ENCODE measurements at regions not wholly inside any gene's neighbourhood (a gene's known extent, or its start where the extent isn't known, plus 50 kb on each side); places are given as distances from the start of the nearest gene placed in this dataset.

DNA sequence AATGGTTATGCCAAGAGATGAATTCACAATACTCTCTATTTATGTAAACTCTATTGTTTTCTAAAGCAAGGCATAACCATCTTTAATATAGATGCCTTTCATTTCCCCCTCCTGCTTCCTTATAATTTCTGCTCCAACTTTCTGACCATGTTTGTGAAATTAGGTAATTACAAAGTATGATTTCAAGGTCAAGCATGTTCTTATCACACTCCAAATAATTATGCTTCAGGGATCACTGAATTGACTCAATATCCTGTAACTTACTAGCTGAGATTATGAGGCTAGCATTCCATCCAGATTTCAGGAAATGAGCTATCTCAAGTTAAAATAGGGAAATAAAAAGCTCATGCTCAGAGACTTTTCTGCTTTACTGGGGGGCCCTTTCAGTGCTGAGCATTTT lies 655.9 kb upstream of the IGFBP3 start:
- H3K36me3 ChIP-seq (ENCODE audit: control insufficient read depth in 3 of 3, insufficient read depth in 3 of 3, low read length in 3 of 3), result no peaks in the 10 kb centered on the region
- no peak overlapping the region for H3K27ac ChIP-seq (ENCODE audit: low read depth, low read length)
- no peak overlapping the region for H3K9ac ChIP-seq (ENCODE audit: low read depth in 1 of 3, low read length in 3 of 3)
- H3K4me3 ChIP-seq (ENCODE audit: low read length in 3 of 3), result no peak overlapping the region
- no peaks in the 10 kb centered on the region for H3K4me1 ChIP-seq (ENCODE audit: control insufficient read depth in 3 of 3, insufficient read depth in 3 of 3, low read length in 3 of 3)
- H3K27me3 ChIP-seq (ENCODE audit: control insufficient read depth in 3 of 3, insufficient read depth in 3 of 3, low read length in 3 of 3), result no peaks in the 10 kb centered on the region
- no peaks in the 10 kb centered on the region for H3K9me3 ChIP-seq (ENCODE audit: control insufficient read depth in 3 of 3, low read length in 3 of 3)

GRCh38 chr7:46572691-46573090 lies 651.6 kb upstream of the IGFBP3 start:
- no peaks in the 10 kb centered on the region for H3K9me3 ChIP-seq (ENCODE audit: control insufficient read depth in 3 of 3, low read length in 3 of 3)

GRCh38 chr7:46571996-46572395 lies 650.9 kb upstream of the IGFBP3 start:
- Histone ChIP-seq H3K27me3 (ENCODE audit: control insufficient read depth in 3 of 3, insufficient read depth in 3 of 3, low read length in 3 of 3) (no peaks in the 10 kb centered on the region), H3K9ac (ENCODE audit: low read depth in 1 of 3, low read length in 3 of 3) (no peak overlapping the region), H3K4me1 (ENCODE audit: control insufficient read depth in 3 of 3, insufficient read depth in 3 of 3, low read length in 3 of 3) (no peaks in the 10 kb centered on the region), H3K9me3 (ENCODE audit: control insufficient read depth in 3 of 3, low read length in 3 of 3) (no peaks in the 10 kb centered on the region), H3K27ac (ENCODE audit: low read depth, low read length) (no peak overlapping the region), H3K36me3 (ENCODE audit: control insufficient read depth in 3 of 3, insufficient read depth in 3 of 3, low read length in 3 of 3) (no peaks in the 10 kb centered on the region), H3K4me3 (ENCODE audit: low read length in 3 of 3) (no peak overlapping the region)

More at GRCh38 chr7:46572691-46573090, 651.6 kb upstream of the IGFBP3 start:
- no peaks in the 10 kb centered on the region for H3K4me1 ChIP-seq (ENCODE audit: control insufficient read depth in 3 of 3, insufficient read depth in 3 of 3, low read length in 3 of 3)
- H3K36me3 ChIP-seq (ENCODE audit: control insufficient read depth in 3 of 3, insufficient read depth in 3 of 3, low read length in 3 of 3), result no peaks in the 10 kb centered on the region
- H3K9ac ChIP-seq (ENCODE audit: low read depth in 1 of 3, low read length in 3 of 3), result no peak overlapping the region
- no peak overlapping the region for H3K4me3 ChIP-seq (ENCODE audit: low read length in 3 of 3)
- no peak overlapping the region for H3K27ac ChIP-seq (ENCODE audit: low read depth, low read length)
- no peaks in the 10 kb centered on the region for H3K27me3 ChIP-seq (ENCODE audit: control insufficient read depth in 3 of 3, insufficient read depth in 3 of 3, low read length in 3 of 3)

GRCh38 chr7:46569133-46569465 lies 648.0 kb upstream of the IGFBP3 start:
- H3K36me3 ChIP-seq (ENCODE audit: control insufficient read depth in 3 of 3, insufficient read depth in 3 of 3, low read length in 3 of 3), result no peaks in the 10 kb centered on the region
- H3K9me3 ChIP-seq (ENCODE audit: control insufficient read depth in 3 of 3, low read length in 3 of 3), result no peaks in the 10 kb centered on the region
- H3K9ac ChIP-seq (ENCODE audit: low read depth in 1 of 3, low read length in 3 of 3), result no peak overlapping the region
- no peak overlapping the region for H3K27ac ChIP-seq (ENCODE audit: low read depth, low read length)
- no peak overlapping the region for H3K4me3 ChIP-seq (ENCODE audit: low read length in 3 of 3)
- no peaks in the 10 kb centered on the region for H3K27me3 ChIP-seq (ENCODE audit: control insufficient read depth in 3 of 3, insufficient read depth in 3 of 3, low read length in 3 of 3)
- no peaks in the 10 kb centered on the region for H3K4me1 ChIP-seq (ENCODE audit: control insufficient read depth in 3 of 3, insufficient read depth in 3 of 3, low read length in 3 of 3)

DNA sequence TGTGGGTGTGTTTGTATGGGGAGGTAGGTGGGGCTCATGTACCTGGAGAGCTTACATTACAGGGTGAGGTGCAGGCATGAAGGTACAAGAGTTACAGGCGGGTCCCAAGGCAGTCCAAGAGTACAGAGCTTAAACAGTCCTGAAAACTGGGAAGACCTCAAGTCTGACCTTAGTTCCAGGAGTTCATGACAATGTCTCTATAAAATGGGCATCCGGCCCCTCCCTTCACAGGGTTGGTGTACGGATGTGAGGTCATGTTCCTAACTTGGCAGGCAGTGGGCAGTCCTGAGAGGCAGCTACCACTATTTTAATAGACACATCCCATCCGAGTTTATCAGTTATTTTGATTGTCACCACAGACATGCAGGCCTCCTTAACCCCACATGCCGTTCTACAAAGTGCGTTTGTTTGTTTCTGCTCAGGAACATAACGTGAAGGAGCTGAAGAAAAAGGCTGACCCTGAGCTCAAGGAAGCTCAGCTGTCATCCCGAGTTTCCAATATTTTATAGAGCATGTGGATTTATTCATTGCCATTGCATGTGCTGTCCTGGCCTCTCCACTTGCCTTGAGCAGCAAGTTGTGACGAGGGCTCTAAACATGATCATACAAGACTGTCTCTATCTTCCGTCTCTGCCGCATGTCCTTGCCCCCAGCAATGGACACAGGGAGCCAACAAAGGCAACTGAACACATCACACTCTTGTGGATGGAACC lies 647.5 kb upstream of the IGFBP3 start:
- no peaks in the 10 kb centered on the region for H3K9me3 ChIP-seq (ENCODE audit: control insufficient read depth in 3 of 3, low read length in 3 of 3)
- no peaks in the 10 kb centered on the region for H3K27me3 ChIP-seq (ENCODE audit: control insufficient read depth in 3 of 3, insufficient read depth in 3 of 3, low read length in 3 of 3)
- H3K4me3 ChIP-seq (ENCODE audit: low read length in 3 of 3), result no peak overlapping the region
- no peaks in the 10 kb centered on the region for H3K36me3 ChIP-seq (ENCODE audit: control insufficient read depth in 3 of 3, insufficient read depth in 3 of 3, low read length in 3 of 3)
- no peaks in the 10 kb centered on the region for H3K4me1 ChIP-seq (ENCODE audit: control insufficient read depth in 3 of 3, insufficient read depth in 3 of 3, low read length in 3 of 3)
- no peak overlapping the region for H3K9ac ChIP-seq (ENCODE audit: low read depth in 1 of 3, low read length in 3 of 3)
- H3K27ac ChIP-seq (ENCODE audit: low read depth, low read length), result no peak overlapping the region

- no peak overlapping the region for H3K27ac ChIP-seq (ENCODE audit: low read depth, low read length)
- no peaks in the 10 kb centered on the region for H3K27me3 ChIP-seq (ENCODE audit: control insufficient read depth in 3 of 3, insufficient read depth in 3 of 3, low read length in 3 of 3)
- no peak overlapping the region for H3K4me3 ChIP-seq (ENCODE audit: low read length in 3 of 3)
- H3K9me3 ChIP-seq (ENCODE audit: control insufficient read depth in 3 of 3, low read length in 3 of 3), result no peaks in the 10 kb centered on the region
- H3K4me1 ChIP-seq (ENCODE audit: control insufficient read depth in 3 of 3, insufficient read depth in 3 of 3, low read length in 3 of 3), result no peaks in the 10 kb centered on the region
- H3K9ac ChIP-seq (ENCODE audit: low read depth in 1 of 3, low read length in 3 of 3), result no peak overlapping the region
- H3K36me3 ChIP-seq (ENCODE audit: control insufficient read depth in 3 of 3, insufficient read depth in 3 of 3, low read length in 3 of 3), result no peaks in the 10 kb centered on the region
These were observed 646.8 kb upstream of the IGFBP3 start for GRCh38 chr7:46567858-46568257.

DNA sequence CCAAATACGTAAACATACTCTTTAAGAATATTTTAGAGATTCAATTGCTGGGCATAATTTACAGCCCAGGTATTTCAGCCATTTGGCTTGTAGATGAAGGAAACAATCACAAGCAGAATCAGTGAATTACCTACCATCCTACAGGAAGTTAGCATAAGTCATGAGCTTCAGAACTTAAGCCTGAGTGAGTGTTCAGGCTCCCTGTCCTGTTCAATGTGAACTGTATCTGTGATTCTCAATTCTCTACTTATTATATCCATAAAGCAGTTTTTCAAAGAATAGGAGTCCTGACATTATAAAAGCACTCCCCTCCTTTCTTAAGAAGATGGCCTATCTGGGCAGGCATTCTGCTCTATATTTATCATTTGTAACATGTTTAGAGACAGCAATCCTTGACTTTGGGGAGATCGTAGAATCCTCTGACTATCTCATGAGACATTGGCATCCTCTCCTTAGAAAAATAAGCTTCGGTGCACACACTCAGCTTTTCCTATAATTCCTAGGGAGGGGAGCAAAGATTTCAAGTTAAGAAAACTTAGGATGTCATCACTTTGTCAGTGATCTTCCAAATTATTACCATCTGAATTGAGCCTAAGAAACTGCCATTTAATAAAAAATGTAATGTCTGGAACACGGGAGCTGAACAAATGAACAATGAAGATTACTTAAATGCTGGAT lies 645.2 kb upstream of the IGFBP3 start:
- Histone ChIP-seq H3K36me3 (ENCODE audit: control insufficient read depth in 3 of 3, insufficient read depth in 3 of 3, low read length in 3 of 3) (no peaks in the 10 kb centered on the region), H3K27ac (ENCODE audit: low read depth, low read length) (no peak overlapping the region), H3K4me1 (ENCODE audit: control insufficient read depth in 3 of 3, insufficient read depth in 3 of 3, low read length in 3 of 3) (no peaks in the 10 kb centered on the region), H3K4me3 (ENCODE audit: low read length in 3 of 3) (no peak overlapping the region), H3K9ac (ENCODE audit: low read depth in 1 of 3, low read length in 3 of 3) (no peak overlapping the region), H3K9me3 (ENCODE audit: control insufficient read depth in 3 of 3, low read length in 3 of 3) (no peaks in the 10 kb centered on the region), H3K27me3 (ENCODE audit: control insufficient read depth in 3 of 3, insufficient read depth in 3 of 3, low read length in 3 of 3) (no peaks in the 10 kb centered on the region)

- Histone ChIP-seq H3K36me3 (ENCODE audit: control insufficient read depth in 3 of 3, insufficient read depth in 3 of 3, low read length in 3 of 3) (no peaks in the 10 kb centered on the region), H3K27ac (ENCODE audit: low read depth, low read length) (no peak overlapping the region), H3K9me3 (ENCODE audit: control insufficient read depth in 3 of 3, low read length in 3 of 3) (no peaks in the 10 kb centered on the region), H3K4me1 (ENCODE audit: control insufficient read depth in 3 of 3, insufficient read depth in 3 of 3, low read length in 3 of 3) (no peaks in the 10 kb centered on the region), H3K4me3 (ENCODE audit: low read length in 3 of 3) (no peak overlapping the region), H3K9ac (ENCODE audit: low read depth in 1 of 3, low read length in 3 of 3) (no peak overlapping the region), H3K27me3 (ENCODE audit: control insufficient read depth in 3 of 3, insufficient read depth in 3 of 3, low read length in 3 of 3) (no peaks in the 10 kb centered on the region)
These were observed 644.4 kb upstream of the IGFBP3 start for GRCh38 chr7:46565253-46566096.

DNA sequence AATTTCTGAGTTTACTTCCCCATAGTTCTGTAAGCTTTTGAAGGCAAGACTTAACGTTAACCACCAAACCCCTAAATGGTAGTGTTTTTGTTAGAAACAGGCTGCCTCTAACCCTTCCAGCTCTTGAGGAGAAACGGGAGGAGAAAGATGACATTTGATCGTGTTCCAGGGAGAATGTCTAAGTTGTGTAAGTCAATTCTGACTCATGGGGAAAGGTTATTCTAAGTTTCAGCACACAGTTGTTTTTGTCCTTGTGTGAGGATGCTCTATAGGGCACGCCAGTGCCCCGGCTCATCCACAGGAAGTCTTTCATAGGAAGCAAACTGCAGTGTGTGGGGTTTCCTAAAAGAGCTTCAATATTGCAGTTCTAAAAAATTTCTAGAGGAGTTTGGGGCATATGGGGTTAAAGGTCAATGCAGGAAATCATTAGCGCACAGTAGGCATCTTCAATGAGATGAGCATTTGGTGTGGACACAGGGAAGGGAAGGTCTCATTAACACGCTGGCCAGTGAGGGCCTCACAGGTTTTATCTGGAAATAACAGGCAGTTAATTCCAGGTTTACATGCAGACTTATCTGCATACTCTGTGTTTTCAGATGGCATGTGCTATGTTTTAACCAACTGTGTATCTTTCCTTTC lies 638.2 kb upstream of the IGFBP3 start:
- H3K4me1 ChIP-seq (ENCODE audit: control insufficient read depth in 3 of 3, insufficient read depth in 3 of 3, low read length in 3 of 3), result no peaks in the 10 kb centered on the region
- H3K36me3 ChIP-seq (ENCODE audit: control insufficient read depth in 3 of 3, insufficient read depth in 3 of 3, low read length in 3 of 3), result no peaks in the 10 kb centered on the region
- no peak overlapping the region for H3K9ac ChIP-seq (ENCODE audit: low read depth in 1 of 3, low read length in 3 of 3)
- no peak overlapping the region for H3K27ac ChIP-seq (ENCODE audit: low read depth, low read length)
- H3K27me3 ChIP-seq (ENCODE audit: control insufficient read depth in 3 of 3, insufficient read depth in 3 of 3, low read length in 3 of 3), result no peaks in the 10 kb centered on the region
- H3K4me3 ChIP-seq (ENCODE audit: low read length in 3 of 3), result no peak overlapping the region
- H3K9me3 ChIP-seq (ENCODE audit: control insufficient read depth in 3 of 3, low read length in 3 of 3), result peaks cover 0 to 2% (median 0%) of the 10 kb centered on the region in 3 donors

All from skeletal muscle tissue (tissue), 3 donors.